ENCODE measurements at regions not wholly inside any gene's neighbourhood (a gene's known extent, or its start where the extent isn't known, plus 50 kb on each side); places are given as distances from the start of the nearest gene placed in this dataset.
A peak's percentile ranks its signal among the peaks of the same experiment; 100 is the strongest.

DNA sequence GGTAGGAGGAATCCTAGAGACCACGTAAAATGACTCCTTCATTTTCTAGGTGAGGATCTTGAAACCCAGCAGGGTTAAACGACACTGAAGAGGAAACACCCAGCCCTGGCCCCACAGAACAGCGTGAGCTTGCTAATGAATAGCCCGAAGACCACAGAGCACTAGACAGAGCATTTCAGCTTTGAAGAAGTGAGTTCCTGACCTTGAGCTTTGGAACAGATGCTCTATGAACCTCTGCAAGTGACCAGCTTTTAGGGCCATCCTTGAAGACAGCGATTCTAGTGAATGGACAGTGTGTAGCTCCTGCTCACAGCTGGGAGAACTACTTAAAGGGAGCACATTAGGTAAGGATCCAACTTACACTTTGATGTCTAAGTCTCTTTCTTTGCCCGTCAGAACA, 74.0 kb upstream of the FRMD1 start:
- H3K4me1 Mint-ChIP-seq (ENCODE audit: low read depth, unreplicated experiment), result peaks cover 14% of the 10 kb centered on the region
- H3K27me3 Mint-ChIP-seq (ENCODE audit: insufficient read depth, unreplicated experiment), result no peaks in the 10 kb centered on the region
- POLR2A ChIA-PET, result no interaction called here
- no TSS peak for BruUV-seq (replicated peaks)
- no peaks in the 10 kb centered on the region for H3K9me3 Mint-ChIP-seq (ENCODE audit: unreplicated experiment)
- TF ChIP-seq, protein P1, sequence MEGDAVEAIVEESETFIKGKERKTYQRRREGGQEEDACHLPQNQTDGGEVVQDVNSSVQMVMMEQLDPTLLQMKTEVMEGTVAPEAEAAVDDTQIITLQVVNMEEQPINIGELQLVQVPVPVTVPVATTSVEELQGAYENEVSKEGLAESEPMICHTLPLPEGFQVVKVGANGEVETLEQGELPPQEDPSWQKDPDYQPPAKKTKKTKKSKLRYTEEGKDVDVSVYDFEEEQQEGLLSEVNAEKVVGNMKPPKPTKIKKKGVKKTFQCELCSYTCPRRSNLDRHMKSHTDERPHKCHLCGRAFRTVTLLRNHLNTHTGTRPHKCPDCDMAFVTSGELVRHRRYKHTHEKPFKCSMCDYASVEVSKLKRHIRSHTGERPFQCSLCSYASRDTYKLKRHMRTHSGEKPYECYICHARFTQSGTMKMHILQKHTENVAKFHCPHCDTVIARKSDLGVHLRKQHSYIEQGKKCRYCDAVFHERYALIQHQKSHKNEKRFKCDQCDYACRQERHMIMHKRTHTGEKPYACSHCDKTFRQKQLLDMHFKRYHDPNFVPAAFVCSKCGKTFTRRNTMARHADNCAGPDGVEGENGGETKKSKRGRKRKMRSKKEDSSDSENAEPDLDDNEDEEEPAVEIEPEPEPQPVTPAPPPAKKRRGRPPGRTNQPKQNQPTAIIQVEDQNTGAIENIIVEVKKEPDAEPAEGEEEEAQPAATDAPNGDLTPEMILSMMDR (IDR thresholded peaks at IDR 0.05; ENCODE audit: insufficient read depth in 1 of 2, low read depth in 1 of 2, low read length in 1 of 2, severe bottlenecking in 1 of 2, unreplicated experiment in 1 of 2), result no peak
- no peaks in the 10 kb centered on the region for H3K36me3 Mint-ChIP-seq (ENCODE audit: insufficient read depth, unreplicated experiment)
- no peaks in the 10 kb centered on the region for H3K27me3 ChIP-seq (replicated peaks; ENCODE audit: control insufficient read depth, insufficient read depth, low read length)
- 0 out of 2 replicates have a peak, but pooled peaks cover 4% of the 10 kb centered on the region for H3K4me1 ChIP-seq
- H3K27ac Mint-ChIP-seq (ENCODE audit: unreplicated experiment), result no peak overlapping the region
- no peak overlapping the region for H3K4me3 ChIP-seq (ENCODE audit: low read depth, low read length)
- no peaks in the 10 kb centered on the region for H3K9me3 ChIP-seq
- H3K4me3 Mint-ChIP-seq (ENCODE audit: unreplicated experiment), result no peak overlapping the region
- CTCF ChIA-PET, result no interaction called here
- intact Hi-C loops (cut with micrococcal nuclease; ENCODE audit: unreplicated experiment), result no loop called here
- no peaks in the 10 kb centered on the region for H3K36me3 ChIP-seq (ENCODE audit: control insufficient read depth, insufficient read depth, low read length)
- no peak for DNase-seq

DNA sequence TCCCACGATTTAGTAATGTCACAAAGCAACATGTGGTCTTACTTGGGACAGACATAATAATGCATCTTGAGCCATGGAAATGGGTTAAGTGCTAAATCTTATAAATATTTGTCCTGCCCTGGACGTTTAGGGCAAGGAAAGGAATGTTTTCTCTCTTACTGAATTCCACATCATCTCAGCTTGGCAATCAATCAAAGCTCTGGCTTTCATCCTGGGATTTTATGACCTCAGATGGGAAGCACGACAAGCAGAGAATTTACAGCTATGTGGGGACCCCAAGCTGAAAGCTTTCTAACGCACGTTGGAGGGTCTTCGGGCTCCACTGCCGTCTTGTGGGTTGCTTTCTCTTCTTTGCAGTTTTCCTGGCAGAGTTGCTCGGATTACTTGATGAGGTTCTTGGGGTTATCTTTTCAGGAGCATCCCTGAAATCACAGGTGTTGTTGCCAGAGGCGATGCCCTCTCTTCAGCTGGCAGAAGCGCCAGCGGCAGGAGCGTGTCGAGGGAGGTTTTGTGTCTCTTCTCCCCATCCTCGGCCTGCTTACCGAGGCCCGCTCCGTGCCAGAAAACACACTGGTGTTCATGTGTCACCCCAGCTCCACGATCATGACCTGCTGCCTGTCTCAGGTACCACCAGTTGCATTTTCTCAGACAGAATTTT, 73.4 kb upstream of the FRMD1 start:
- H3K4me1 ChIP-seq, result 0 out of 2 replicates have a peak, but pooled peaks cover 4% of the 10 kb centered on the region
- H3K9me3 Mint-ChIP-seq (ENCODE audit: unreplicated experiment), result no peaks in the 10 kb centered on the region
- H3K36me3 ChIP-seq (ENCODE audit: control insufficient read depth, insufficient read depth, low read length), result no peaks in the 10 kb centered on the region
- DNase-seq, result no peak
- no peaks in the 10 kb centered on the region for H3K27me3 ChIP-seq (replicated peaks; ENCODE audit: control insufficient read depth, insufficient read depth, low read length)
- no peaks in the 10 kb centered on the region for H3K36me3 Mint-ChIP-seq (ENCODE audit: insufficient read depth, unreplicated experiment)
- no peak overlapping the region for H3K27ac Mint-ChIP-seq (ENCODE audit: unreplicated experiment)
- no peaks in the 10 kb centered on the region for H3K9me3 ChIP-seq
- BruUV-seq (replicated peaks), result no TSS peak
- intact Hi-C loops (cut with micrococcal nuclease; ENCODE audit: unreplicated experiment), result no loop called here
- ChIA-PET POLR2A (no interaction called here), CTCF (interaction anchor here (0.7 kb wide), 1 partner anchor 385 kb away, joined by 4 read pairs; no protein-coding TSS in a partner anchor)
- TF ChIP-seq, protein P1 (IDR thresholded peaks at IDR 0.05; ENCODE audit: insufficient read depth in 1 of 2, low read depth in 1 of 2, low read length in 1 of 2, severe bottlenecking in 1 of 2, unreplicated experiment in 1 of 2), result no peak
- no peak overlapping the region for H3K4me3 Mint-ChIP-seq (ENCODE audit: unreplicated experiment)
- H3K4me3 ChIP-seq (ENCODE audit: low read depth, low read length), result no peak overlapping the region
- H3K27me3 Mint-ChIP-seq (ENCODE audit: insufficient read depth, unreplicated experiment), result no peaks in the 10 kb centered on the region
- H3K4me1 Mint-ChIP-seq (ENCODE audit: low read depth, unreplicated experiment), result peaks cover 10% of the 10 kb centered on the region

DNA sequence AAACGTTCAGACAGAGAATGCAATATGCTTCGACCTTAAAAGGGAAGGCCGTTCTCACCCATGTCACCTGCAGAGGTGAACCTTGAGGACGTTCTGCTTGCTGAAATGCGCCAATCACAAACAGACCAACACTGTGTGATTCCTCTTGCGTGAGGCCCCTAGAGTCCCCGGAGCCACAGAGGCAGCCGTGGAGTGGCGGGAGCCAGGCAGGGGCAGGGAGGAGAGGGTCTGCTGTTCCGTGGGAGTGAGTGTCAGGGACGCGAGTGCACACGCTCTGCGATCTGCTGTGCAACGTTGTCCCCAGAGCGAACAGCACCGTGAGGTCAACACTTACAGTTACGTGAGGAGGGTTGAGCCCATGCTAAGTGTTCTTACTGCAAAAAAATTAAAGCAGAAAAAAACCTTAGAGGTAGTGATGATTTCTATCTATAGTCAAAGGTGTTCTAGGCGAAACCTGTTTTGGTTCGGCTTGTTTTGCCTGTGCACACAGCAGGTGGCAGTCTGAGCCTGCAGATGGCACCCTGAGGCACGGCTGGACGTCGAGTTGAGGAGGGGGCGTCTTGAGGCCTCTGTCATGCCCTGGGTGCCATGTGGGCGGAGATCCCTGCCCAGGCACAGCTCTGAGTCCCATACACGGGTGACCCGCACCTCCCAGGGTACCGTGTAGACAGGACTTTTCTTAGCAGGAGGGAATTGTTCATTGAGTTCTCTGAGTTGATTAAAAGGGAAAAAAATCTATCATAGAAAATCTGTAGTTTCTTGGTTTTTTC, 71.7 kb upstream of the FRMD1 start:
- no peaks in the 10 kb centered on the region for H3K9me3 ChIP-seq
- peaks cover 9% of the 10 kb centered on the region for H3K4me1 Mint-ChIP-seq (ENCODE audit: low read depth, unreplicated experiment)
- BruUV-seq (replicated peaks), result no TSS peak
- 0 out of 2 replicates have a peak, but pooled peaks cover 4% of the 10 kb centered on the region for H3K4me1 ChIP-seq
- ChIA-PET CTCF (no interaction called here), POLR2A (no interaction called here)
- peak in 1 of 2 experiments; percentile 65 for DNase-seq
- no peaks in the 10 kb centered on the region for H3K9me3 Mint-ChIP-seq (ENCODE audit: unreplicated experiment)
- H3K4me3 ChIP-seq (ENCODE audit: low read depth, low read length), result no peak overlapping the region
- H3K27ac Mint-ChIP-seq (ENCODE audit: unreplicated experiment), result no peak overlapping the region
- no peaks in the 10 kb centered on the region for H3K27me3 ChIP-seq (replicated peaks; ENCODE audit: control insufficient read depth, insufficient read depth, low read length)
- no peaks in the 10 kb centered on the region for H3K36me3 ChIP-seq (ENCODE audit: control insufficient read depth, insufficient read depth, low read length)
- TF ChIP-seq, protein P1 (IDR thresholded peaks at IDR 0.05; ENCODE audit: insufficient read depth in 1 of 2, low read depth in 1 of 2, low read length in 1 of 2, severe bottlenecking in 1 of 2, unreplicated experiment in 1 of 2), result peak; percentile 62 to 75
- H3K27me3 Mint-ChIP-seq (ENCODE audit: insufficient read depth, unreplicated experiment), result no peaks in the 10 kb centered on the region
- H3K4me3 Mint-ChIP-seq (ENCODE audit: unreplicated experiment), result peak overlapping the region; percentile 42
- no peaks in the 10 kb centered on the region for H3K36me3 Mint-ChIP-seq (ENCODE audit: insufficient read depth, unreplicated experiment)
- intact Hi-C loops (cut with micrococcal nuclease; ENCODE audit: unreplicated experiment), result loop anchor here (2.0 kb wide), 1 partner anchor 206 kb away; no protein-coding TSS in a partner anchor

Data from Caco-2 (cell line).